Upper lobe of left lung (tissue), 6 donors: ENCODE measurements at regions not wholly inside any gene's neighbourhood (a gene's known extent, or its start where the extent isn't known, plus 50 kb on each side); places are given as distances from the start of the nearest gene placed in this dataset.
"Not testable (repeated sequence)": the region's sequence is repeated elsewhere in the genome, so short reads cannot be mapped to it uniquely, and the experiment has no call there.

Experiments used
- ATAC-seq, 2 donors: fragments of 200-7000 bp; cut with Tn5 transposase; one replicate each; pipeline ENCODE4 v1.9.1; 2022; ENCODE audit warnings: mild to moderate bottlenecking in 2 of 2, moderate library complexity in 2 of 2; ENCODE audit not compliant: low FRiP score in 2 of 2
- DNase-seq, 2 donors: peaks; one replicate each; pipeline ENCODE4 v3.0.0-alpha.2; 2019 to 2020
- H3K27ac ChIP-seq, 4 donors: fragments of 200-600 bp; sonication (generic); one replicate each; pipeline ENCODE4 v1.5.1; 2016 to 2019
- H3K27me3 ChIP-seq, 4 donors: fragments of 200-600 bp; sonication (generic); one replicate each; pipeline ENCODE4 v1.5.1; 2017 to 2019
- H3K36me3 ChIP-seq, 4 donors: fragments of 200-600 bp; sonication (generic); one replicate each; pipeline ENCODE4 v1.5.1; 2016 to 2019
- H3K4me1 ChIP-seq, 4 donors: fragments of 200-600 bp; sonication (generic); one replicate each; pipeline ENCODE4 v1.5.1; 2018 to 2019
- H3K4me3 ChIP-seq, 4 donors: fragments of 200-600 bp; sonication (generic); one replicate each; pipeline ENCODE4 v1.5.1; 2017 to 2019; ENCODE audit warnings: mild to moderate bottlenecking in 2 of 4, moderate library complexity in 1 of 4
- H3K9me3 ChIP-seq, 4 donors: fragments of 200-600 bp; sonication (generic); one replicate each; pipeline ENCODE4 v1.5.1; 2018 to 2019
- CTCF ChIP-seq, 6 experiments: fragments of 450-650 bp in 4 of 6; fragments of 200-600 bp in 2 of 6; sonication (generic) in 2 of 6; IDR thresholded peaks; one replicate each; pipeline ENCODE4 v1.5.1; 2016 to 2019; ENCODE audit warnings: antibody characterized with exemption in 6 of 6
- EP300 ChIP-seq, 4 donors: sonication (generic); formaldehyde crosslinking; IDR thresholded peaks; one replicate each; pipeline ENCODE4 v1.5.1; 2017; ENCODE audit warnings: antibody characterized with exemption in 4 of 4, control low read depth in 2 of 4
- POLR2A ChIP-seq, 4 donors: fragments of 450-650 bp; IDR thresholded peaks; one replicate each; pipeline ENCODE4 v1.5.1; 2016 to 2017; ENCODE audit warnings: antibody characterized with exemption in 4 of 4, mild to moderate bottlenecking in 2 of 4
- POLR2AphosphoS5 ChIP-seq, 2 donors: sonication (generic); formaldehyde crosslinking; IDR thresholded peaks; one replicate each; pipeline ENCODE4 v1.5.1; 2017; ENCODE audit warnings: antibody characterized with exemption in 2 of 2
- WGBS, 2 donors: methylation state at CpG; one replicate each; pipeline ENCODE4 v1.1.5; 2017 to 2018; 5-methylcytosine and 5-hydroxymethylcytosine counted together
- donor health status: DM: no; HTN: no; CAD: no; lungs with moderate emphysema.
- donor health status: DM: no; HTN: yes; CAD: no; lungs with severe emphysema.

DNA sequence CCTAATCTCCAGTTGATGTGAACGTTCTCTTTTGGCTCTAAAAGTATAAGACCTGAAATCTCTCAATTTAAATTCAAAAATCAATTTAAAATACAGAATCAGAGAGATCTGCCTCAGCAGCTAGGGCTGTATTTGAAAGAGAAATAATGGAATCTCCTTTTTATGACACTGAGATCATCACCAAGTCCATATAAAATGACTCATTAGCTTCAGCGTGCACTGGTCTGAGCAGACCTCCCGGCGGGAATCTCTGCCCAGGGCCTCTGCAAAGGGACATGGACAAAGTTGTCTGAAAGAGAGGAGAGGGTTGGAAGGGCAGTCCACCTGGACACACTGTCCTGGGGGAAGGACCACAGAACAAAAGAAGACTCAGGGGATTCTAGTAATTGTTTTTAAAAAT, 855.6 kb downstream of the EFNB2 start:
- TF ChIP-seq CTCF (IDR thresholded peaks at IDR 0.05) (no peak), POLR2AphosphoS5 (IDR thresholded peaks at IDR 0.05) (no peak), EP300 (IDR thresholded peaks at IDR 0.05) (no peak), POLR2A (IDR thresholded peaks at IDR 0.05) (no peak)
- WGBS, 2 donors = 87 to 94% methylated on average over 4 of the region's 4 CpGs
- Histone ChIP-seq H3K9me3 (no peaks in the 10 kb centered on the region), H3K4me1 (no peaks in the 10 kb centered on the region), H3K4me3 (no peak overlapping the region), H3K36me3 (no peaks in the 10 kb centered on the region), H3K27me3 (no peaks in the 10 kb centered on the region), H3K27ac (no peak overlapping the region)
- DNase-seq = no peak
- ATAC-seq = no peak

- H3K4me3 ChIP-seq = no peak overlapping the region
- no peaks in the 10 kb centered on the region for H3K36me3 ChIP-seq
- 78 to 90% methylated on average over 1 of the region's 1 CpG for WGBS, 2 donors
- no peaks in the 10 kb centered on the region for H3K27me3 ChIP-seq
- no peak for ATAC-seq
- H3K27ac ChIP-seq = no peak overlapping the region
- H3K9me3 ChIP-seq = no peaks in the 10 kb centered on the region
- TF ChIP-seq EP300 (IDR thresholded peaks at IDR 0.05) (no peak), POLR2AphosphoS5 (IDR thresholded peaks at IDR 0.05) (no peak), POLR2A (IDR thresholded peaks at IDR 0.05) (no peak), CTCF (IDR thresholded peaks at IDR 0.05) (no peak)
- no peaks in the 10 kb centered on the region for H3K4me1 ChIP-seq
- no peak for DNase-seq
These were observed 857.4 kb downstream of the EFNB2 start for GRCh38 chr13:105678072-105678471.

- TF ChIP-seq EP300 (IDR thresholded peaks at IDR 0.05) (no peak), POLR2A (IDR thresholded peaks at IDR 0.05) (no peak), CTCF (IDR thresholded peaks at IDR 0.05) (no peak), POLR2AphosphoS5 (IDR thresholded peaks at IDR 0.05) (no peak)
- Histone ChIP-seq H3K4me1 (no peaks in the 10 kb centered on the region), H3K36me3 (no peaks in the 10 kb centered on the region), H3K4me3 (no peak overlapping the region), H3K27ac (no peak overlapping the region), H3K27me3 (no peaks in the 10 kb centered on the region), H3K9me3 (no peaks in the 10 kb centered on the region)
- DNase-seq (no peak), ATAC-seq (no peak)
- WGBS, 2 donors = 90 to 92% methylated on average over 4 of the region's 4 CpGs
These were observed 862.6 kb downstream of the EFNB2 start for GRCh38 chr13:105672881-105673280.

DNA sequence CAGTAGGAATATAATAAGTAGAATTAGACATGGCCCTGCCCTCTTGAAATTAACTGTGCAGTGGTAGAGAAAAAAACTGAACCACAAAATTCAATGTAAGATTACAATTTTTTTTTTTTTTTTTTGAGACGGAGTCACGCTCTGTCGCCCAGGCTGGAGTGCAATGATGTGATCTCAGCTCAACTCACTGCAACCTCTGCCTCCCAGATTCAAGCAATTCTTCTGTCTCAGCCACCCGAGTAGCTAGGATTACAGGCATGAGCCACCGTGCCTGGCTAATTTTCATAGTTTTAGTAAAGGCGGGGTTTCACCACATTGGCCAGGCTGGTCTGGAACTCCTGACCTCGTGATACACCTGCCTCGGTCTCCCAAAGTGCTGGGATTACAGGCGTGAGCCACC, 864.3 kb downstream of the EFNB2 start:
- 91 to 92% methylated on average over 9 of the region's 9 CpGs for WGBS, 2 donors

DNA sequence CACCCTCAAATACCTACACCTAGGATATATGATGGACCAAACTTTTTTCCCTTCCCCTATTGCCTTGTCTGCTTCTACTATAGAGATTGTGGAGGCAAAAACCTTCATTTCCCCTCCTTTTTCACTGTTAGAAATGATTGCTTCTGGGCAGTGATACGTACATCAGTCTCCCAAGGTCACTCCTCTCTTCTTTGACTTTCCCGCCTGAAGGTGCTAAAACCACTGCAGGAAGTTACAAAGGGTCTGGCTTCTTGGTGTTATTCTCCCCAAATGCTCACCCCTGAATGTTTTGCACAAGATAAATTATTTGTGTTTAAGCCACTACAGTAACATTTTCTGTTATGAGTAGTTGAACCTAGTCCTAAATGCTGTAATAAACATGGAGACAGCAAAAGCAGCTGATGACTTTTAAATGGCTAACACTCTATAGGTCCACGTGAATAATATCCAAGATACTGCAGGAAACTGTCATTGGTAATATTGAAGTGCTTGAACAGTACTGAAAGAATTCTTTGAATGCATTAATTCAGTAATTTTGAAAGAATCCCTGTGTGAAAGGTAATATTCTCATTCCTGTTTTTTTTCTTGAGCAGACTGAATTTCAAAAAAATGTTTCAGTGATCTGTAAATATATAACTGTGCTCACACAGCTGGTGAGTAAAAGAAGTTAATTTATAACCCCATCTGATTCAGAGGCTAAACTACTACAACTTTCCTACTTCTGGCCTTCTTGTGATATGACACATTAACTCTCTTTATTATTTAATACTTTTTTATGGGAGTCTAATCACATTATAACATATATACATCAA, 865.1 kb downstream of the EFNB2 start:
- Histone ChIP-seq H3K27ac (no peak overlapping the region), H3K9me3 (no peaks in the 10 kb centered on the region), H3K27me3 (no peaks in the 10 kb centered on the region), H3K36me3 (no peaks in the 10 kb centered on the region), H3K4me1 (no peaks in the 10 kb centered on the region), H3K4me3 (no peak overlapping the region)
- WGBS, 2 donors = 78 to 83% methylated on average over 3 of the region's 3 CpGs
- DNase-seq (no peak), ATAC-seq (no peak)
- TF ChIP-seq CTCF (IDR thresholded peaks at IDR 0.05) = no peak
- TF ChIP-seq EP300 (IDR thresholded peaks at IDR 0.05) = no peak

More for the DNA sequence above, 864.3 kb downstream of the EFNB2 start:
- not testable (repeated sequence) for H3K9me3 ChIP-seq, H3K27me3 ChIP-seq, H3K4me3 ChIP-seq, ATAC-seq, H3K27ac ChIP-seq, DNase-seq, H3K4me1 ChIP-seq, H3K36me3 ChIP-seq
